ENCODE measurements at regions not wholly inside any gene's neighbourhood (a gene's known extent, or its start where the extent isn't known, plus 50 kb on each side); places are given as distances from the start of the nearest gene placed in this dataset.

- Histone ChIP-seq H3K9me3 (ENCODE audit: insufficient read depth, low read length) (no peaks in the 10 kb centered on the region), H3K27me3 (ENCODE audit: low read depth, low read length) (no peaks in the 10 kb centered on the region), H3K4me3 (ENCODE audit: low read length) (no peak overlapping the region), H4K20me1 (ENCODE audit: insufficient read depth, low read length) (no peaks in the 10 kb centered on the region), H3K9ac (ENCODE audit: low read length) (no peak overlapping the region), H3K4me1 (ENCODE audit: low read length) (no peaks in the 10 kb centered on the region), H3K79me2 (ENCODE audit: low read length) (no peaks in the 10 kb centered on the region), H2AFZ (ENCODE audit: low read depth, low read length) (no peak overlapping the region), H3K27ac (ENCODE audit: low read length) (no peak overlapping the region), H3K36me3 (replicated peaks; ENCODE audit: low read depth, low read length) (no peaks in the 10 kb centered on the region), H3K4me2 (ENCODE audit: low read length) (no peak overlapping the region)
- no peak for TF ChIP-seq EZH2phosphoT487 (IDR thresholded peaks at IDR 0.05; ENCODE audit: low read depth)
- no peak for TF ChIP-seq CTCF (IDR thresholded peaks at IDR 0.05; ENCODE audit: low read depth, low read length)
These were observed 138.0 kb upstream of the SDK2 start for GRCh38 chr17:73782231-73782630.

- no peaks in the 10 kb centered on the region; the same call in 1 of the 2 replicates for H3K27me3 ChIP-seq (ENCODE audit: low read depth, low read length)
These were observed 138.6 kb upstream of the SDK2 start for GRCh38 chr17:73782641-73783381.

GRCh38 chr17:73783382-73783766, 139.1 kb upstream of the SDK2 start:
- no peak overlapping the region for H3K4me3 ChIP-seq (ENCODE audit: low read length)
- TF ChIP-seq CTCF (IDR thresholded peaks at IDR 0.05; ENCODE audit: low read depth, low read length) (no peak), EZH2phosphoT487 (IDR thresholded peaks at IDR 0.05; ENCODE audit: low read depth) (no peak)
- H3K27ac ChIP-seq (ENCODE audit: low read length) = no peak overlapping the region
- no peaks in the 10 kb centered on the region for H4K20me1 ChIP-seq (ENCODE audit: insufficient read depth, low read length)
- H3K36me3 ChIP-seq (replicated peaks; ENCODE audit: low read depth, low read length) = no peaks in the 10 kb centered on the region
- no peak overlapping the region for H3K4me2 ChIP-seq (ENCODE audit: low read length)
- H3K79me2 ChIP-seq (ENCODE audit: low read length) = no peaks in the 10 kb centered on the region
- no peaks in the 10 kb centered on the region for H3K9me3 ChIP-seq (ENCODE audit: insufficient read depth, low read length)
- no peak overlapping the region for H2AFZ ChIP-seq (ENCODE audit: low read depth, low read length)
- no peaks in the 10 kb centered on the region for H3K4me1 ChIP-seq (ENCODE audit: low read length)
- H3K27me3 ChIP-seq (ENCODE audit: low read depth, low read length) = peaks cover 3% of the 10 kb centered on the region; the same call in 1 of the 2 replicates
- H3K9ac ChIP-seq (ENCODE audit: low read length) = no peak overlapping the region

More at GRCh38 chr17:73782641-73783381, 138.6 kb upstream of the SDK2 start:
- Histone ChIP-seq H3K4me1 (ENCODE audit: low read length) (no peaks in the 10 kb centered on the region), H4K20me1 (ENCODE audit: insufficient read depth, low read length) (no peaks in the 10 kb centered on the region), H3K36me3 (replicated peaks; ENCODE audit: low read depth, low read length) (no peaks in the 10 kb centered on the region), H3K4me3 (ENCODE audit: low read length) (no peak overlapping the region), H3K9me3 (ENCODE audit: insufficient read depth, low read length) (no peaks in the 10 kb centered on the region), H3K79me2 (ENCODE audit: low read length) (no peaks in the 10 kb centered on the region), H2AFZ (ENCODE audit: low read depth, low read length) (no peak overlapping the region), H3K4me2 (ENCODE audit: low read length) (no peak overlapping the region), H3K9ac (ENCODE audit: low read length) (no peak overlapping the region), H3K27ac (ENCODE audit: low read length) (no peak overlapping the region)
- TF ChIP-seq CTCF (IDR thresholded peaks at IDR 0.05; ENCODE audit: low read depth, low read length) (peak; percentile 25), EZH2phosphoT487 (IDR thresholded peaks at IDR 0.05; ENCODE audit: low read depth) (no peak)

GRCh38 chr17:73783945-73784603, 139.8 kb upstream of the SDK2 start:
- H3K9ac ChIP-seq (ENCODE audit: low read length) = no peak overlapping the region
- peaks cover 8% of the 10 kb centered on the region; the same call in 1 of the 2 replicates for H3K27me3 ChIP-seq (ENCODE audit: low read depth, low read length)
- no peaks in the 10 kb centered on the region for H3K36me3 ChIP-seq (replicated peaks; ENCODE audit: low read depth, low read length)
- TF ChIP-seq EZH2phosphoT487 (IDR thresholded peaks at IDR 0.05; ENCODE audit: low read depth) (no peak), CTCF (IDR thresholded peaks at IDR 0.05; ENCODE audit: low read depth, low read length) (no peak)
- no peaks in the 10 kb centered on the region for H3K9me3 ChIP-seq (ENCODE audit: insufficient read depth, low read length)
- no peaks in the 10 kb centered on the region for H3K4me1 ChIP-seq (ENCODE audit: low read length)
- H3K4me3 ChIP-seq (ENCODE audit: low read length) = no peak overlapping the region
- no peak overlapping the region for H3K27ac ChIP-seq (ENCODE audit: low read length)
- H2AFZ ChIP-seq (ENCODE audit: low read depth, low read length) = no peak overlapping the region
- H4K20me1 ChIP-seq (ENCODE audit: insufficient read depth, low read length) = no peaks in the 10 kb centered on the region
- H3K4me2 ChIP-seq (ENCODE audit: low read length) = no peak overlapping the region
- H3K79me2 ChIP-seq (ENCODE audit: low read length) = no peaks in the 10 kb centered on the region

All from OCI-LY3 (cell line).